Esophagus squamous epithelium (tissue), 5 donors: ENCODE measurements at regions not wholly inside any gene's neighbourhood (a gene's known extent, or its start where the extent isn't known, plus 50 kb on each side); places are given as distances from the start of the nearest gene placed in this dataset.

Source experiments
- DNase-seq: peaks from one replicate; lab custom pipeline; 2025; lab: John Stamatoyannopoulos, UW
- H3K27ac ChIP-seq, 4 donors: fragments of 200-600 bp; sonication (generic); one replicate each; pipeline ENCODE4 v1.5.1; 2016 to 2019; ENCODE audit warnings: mild to moderate bottlenecking in 1 of 4
- H3K27me3 ChIP-seq, 4 donors: fragments of 200-600 bp; sonication (generic); 1 replicate in 3 of 4; 2 replicates in 1 of 4; pipeline versions ENCODE4 v1.5.1 to v1.6.0; 2017 to 2021; ENCODE audit warnings: antibody characterized with exemption in 1 of 4
- H3K36me3 ChIP-seq, 3 donors: fragments of 200-600 bp; sonication (generic); one replicate each; pipeline ENCODE4 v1.5.1; 2016 to 2019
- H3K4me1 ChIP-seq, 3 donors: fragments of 200-600 bp; sonication (generic); one replicate each; pipeline ENCODE4 v1.5.1; 2017 to 2019
- H3K4me3 ChIP-seq, 4 donors: fragments of 200-600 bp; sonication (generic); 1 replicate in 3 of 4; 2 replicates in 1 of 4; pipeline ENCODE4 v1.5.1; 2016 to 2019; ENCODE audit warnings: mild to moderate bottlenecking in 2 of 4, moderate library complexity in 1 of 4
- H3K9me3 ChIP-seq, 3 donors: fragments of 200-600 bp; sonication (generic); one replicate each; pipeline ENCODE4 v1.5.1; 2016 to 2019
- CTCF ChIP-seq, 6 experiments: fragments of 450-650 bp in 4 of 6; fragments of 200-600 bp in 2 of 6; sonication (generic) in 2 of 6; IDR thresholded peaks; one replicate each; pipeline ENCODE4 v1.5.1; 2016 to 2019; ENCODE audit warnings: antibody characterized with exemption in 6 of 6, mild to moderate bottlenecking in 4 of 6, moderate library complexity in 4 of 6
- POLR2A ChIP-seq, 4 donors: fragments of 450-650 bp; IDR thresholded peaks; one replicate each; pipeline ENCODE4 v1.6.1; 2017; ENCODE audit warnings: antibody characterized with exemption in 4 of 4, mild to moderate bottlenecking in 4 of 4, moderate library complexity in 3 of 4
- WGBS, 2 donors: methylation state at CpG; one replicate each; pipeline ENCODE4 v1.1.5; 2018; 5-methylcytosine and 5-hydroxymethylcytosine counted together
- intact Hi-C: fragments of 100-400 bp; cut with DNase I; formaldehyde crosslinking; loops from one replicate; pipeline ENCODE4 v1.15.0; 2022
- donor health status: DM: yes; HTN: yes; CAD: no.

- H3K4me1 ChIP-seq, result no peaks in the 10 kb centered on the region
- no peak overlapping the region for H3K4me3 ChIP-seq
- H3K27me3 ChIP-seq, result no peaks in the 10 kb centered on the region
- TF ChIP-seq CTCF (IDR thresholded peaks at IDR 0.05), result no peak
- no peak for TF ChIP-seq POLR2A (IDR thresholded peaks at IDR 0.05)
- intact Hi-C loops, result no loop called here
- no peak overlapping the region for H3K27ac ChIP-seq
- H3K9me3 ChIP-seq, result no peaks in the 10 kb centered on the region
- no peak for DNase-seq
- 52 to 72% methylated on average over 3 of the region's 3 CpGs for WGBS, 2 donors
- H3K36me3 ChIP-seq, result no peaks in the 10 kb centered on the region
These were observed 51.9 kb upstream of the OTOL1 start for GRCh38 chr3:161444694-161445077.

- WGBS, 2 donors, result 73 to 75% methylated on average over 4 of the region's 4 CpGs
These were observed 52.5 kb upstream of the OTOL1 start for GRCh38 chr3:161443921-161444693.

GRCh38 chr3:161430307-161430706 is 59.0 kb upstream of the SPTSSB start:
- peaks cover 0 to 9% (median 0%) of the 10 kb centered on the region in 3 donors for H3K4me1 ChIP-seq
- H3K27me3 ChIP-seq, result no peaks in the 10 kb centered on the region
- H3K9me3 ChIP-seq, result no peaks in the 10 kb centered on the region
- no peak for DNase-seq
- WGBS, 2 donors, result 82 to 87% methylated on average over 4 of the region's 4 CpGs
- TF ChIP-seq CTCF (IDR thresholded peaks at IDR 0.05) (no peak), POLR2A (IDR thresholded peaks at IDR 0.05) (no peak)
- H3K27ac ChIP-seq, result no peak overlapping the region
- no peaks in the 10 kb centered on the region for H3K36me3 ChIP-seq
- intact Hi-C loops, result no loop called here
- no peak overlapping the region for H3K4me3 ChIP-seq

More at GRCh38 chr3:161443921-161444693, 52.5 kb upstream of the OTOL1 start:
- Histone ChIP-seq H3K36me3 (no peaks in the 10 kb centered on the region), H3K4me3 (no peak overlapping the region), H3K27ac (no peak overlapping the region), H3K9me3 (no peaks in the 10 kb centered on the region), H3K27me3 (no peaks in the 10 kb centered on the region), H3K4me1 (no peaks in the 10 kb centered on the region)
- DNase-seq, result no peak
- intact Hi-C loops, result no loop called here
- TF ChIP-seq CTCF (IDR thresholded peaks at IDR 0.05), result no peak
- no peak for TF ChIP-seq POLR2A (IDR thresholded peaks at IDR 0.05)

- Histone ChIP-seq H3K36me3 (no peaks in the 10 kb centered on the region), H3K27ac (no peak overlapping the region), H3K4me1 (peaks cover 0 to 9% (median 0%) of the 10 kb centered on the region in 3 donors), H3K4me3 (no peak overlapping the region), H3K27me3 (no peaks in the 10 kb centered on the region), H3K9me3 (no peaks in the 10 kb centered on the region)
- WGBS, 2 donors, result 33 to 50% methylated on average over 1 of the region's 1 CpG
- intact Hi-C loops, result no loop called here
- DNase-seq, result no peak
- TF ChIP-seq CTCF (IDR thresholded peaks at IDR 0.05) (no peak), POLR2A (IDR thresholded peaks at IDR 0.05) (no peak)
These were observed 56.0 kb upstream of the SPTSSB start for GRCh38 chr3:161427347-161427746.

GRCh38 chr3:161426758-161427157 is 55.4 kb upstream of the SPTSSB start:
- TF ChIP-seq POLR2A (IDR thresholded peaks at IDR 0.05) (no peak), CTCF (IDR thresholded peaks at IDR 0.05) (no peak)
- peaks cover 0 to 9% (median 0%) of the 10 kb centered on the region in 3 donors for H3K4me1 ChIP-seq
- intact Hi-C loops, result no loop called here
- H3K4me3 ChIP-seq, result no peak overlapping the region
- no peaks in the 10 kb centered on the region for H3K27me3 ChIP-seq
- WGBS, 2 donors, result 37 to 55% methylated on average over 4 of the region's 4 CpGs
- no peaks in the 10 kb centered on the region for H3K36me3 ChIP-seq
- no peak overlapping the region for H3K27ac ChIP-seq
- no peak for DNase-seq
- H3K9me3 ChIP-seq, result no peaks in the 10 kb centered on the region
